ENCODE measurements at regions not wholly inside any gene's neighbourhood (a gene's known extent, or its start where the extent isn't known, plus 50 kb on each side); places are given as distances from the start of the nearest gene placed in this dataset.

DNA sequence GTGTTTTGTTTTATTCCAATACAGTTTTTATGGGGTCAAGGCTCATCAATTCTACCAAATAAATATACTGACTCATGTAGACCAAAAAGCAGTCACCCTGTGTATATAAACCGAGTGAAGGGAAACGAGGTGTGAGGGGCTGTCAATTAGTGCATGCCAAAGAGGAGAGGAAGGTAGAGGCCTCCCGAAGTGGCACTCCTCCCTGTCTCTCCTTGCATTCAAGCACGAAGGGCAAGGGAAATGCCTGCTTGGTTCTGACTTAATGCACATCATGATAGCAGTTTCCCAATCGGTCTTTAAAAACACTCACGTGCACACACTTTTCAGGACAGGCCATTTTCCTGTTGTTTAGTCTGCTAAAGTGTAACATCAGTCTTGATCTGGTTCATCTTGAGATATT lies 125.6 kb upstream of the SLCO6A1 start:
- Histone ChIP-seq H3K36me3 (ENCODE audit: control insufficient read depth in 2 of 2, insufficient read depth in 1 of 2, low read length in 2 of 2) (no peaks in the 10 kb centered on the region), H3K27ac (ENCODE audit: extremely low read depth, low read depth, low read length) (no peak overlapping the region), H3K9me3 (ENCODE audit: control insufficient read depth, insufficient read depth, low read depth, low read length) (no peaks in the 10 kb centered on the region), H3K4me1 (ENCODE audit: control insufficient read depth, insufficient read depth, low read length) (no peaks in the 10 kb centered on the region; the same call in 1 of the 2 replicates), H3K4me3 (ENCODE audit: low read depth, low read length) (no peak overlapping the region)
- TF ChIP-seq ZBTB10 (tag by site-specific recombination; IDR thresholded peaks at IDR 0.05) (no peak), ZBTB21 (tag by site-specific recombination; IDR thresholded peaks at IDR 0.05) (no peak), TRIM28 (IDR thresholded peaks at IDR 0.05; ENCODE audit: borderline replicate concordance, low read length) (no peak), PRDM6 (tag by site-specific recombination; IDR thresholded peaks at IDR 0.05) (no peak), ZNF221 (tag by site-specific recombination; IDR thresholded peaks at IDR 0.05; ENCODE audit: borderline replicate concordance) (no peak), ZNF341 (tag by site-specific recombination; IDR thresholded peaks at IDR 0.05; ENCODE audit: low read depth) (no peak), AEBP2 (tag by site-specific recombination; IDR thresholded peaks at IDR 0.05; ENCODE audit: borderline replicate concordance) (no peak), REST (tag by site-specific recombination; IDR thresholded peaks at IDR 0.05) (no peak), HOXA7 (CRISPR knock-in tag; IDR thresholded peaks at IDR 0.05; ENCODE audit: borderline replicate concordance) (no peak), ZNF404 (tag by site-specific recombination; IDR thresholded peaks at IDR 0.05) (no peak), FEZF1 (tag by site-specific recombination; IDR thresholded peaks at IDR 0.05) (no peak), ZSCAN23 (tag by site-specific recombination; IDR thresholded peaks at IDR 0.05) (no peak), ZNF114 (tag by site-specific recombination; IDR thresholded peaks at IDR 0.05) (no peak), ZBTB49 (tag by site-specific recombination; IDR thresholded peaks at IDR 0.05; ENCODE audit: low read depth) (no peak), ZFHX2 (tag by site-specific recombination; conservative IDR thresholded peaks at IDR 0.05) (no peak), ZNF362 (tag by site-specific recombination; IDR thresholded peaks at IDR 0.05) (no peak), GFI1B (tag by site-specific recombination; IDR thresholded peaks at IDR 0.05) (no peak), ZNF830 (tag by site-specific recombination; IDR thresholded peaks at IDR 0.05; ENCODE audit: low read depth) (no peak)
- TF ChIP-seq, protein P1, sequence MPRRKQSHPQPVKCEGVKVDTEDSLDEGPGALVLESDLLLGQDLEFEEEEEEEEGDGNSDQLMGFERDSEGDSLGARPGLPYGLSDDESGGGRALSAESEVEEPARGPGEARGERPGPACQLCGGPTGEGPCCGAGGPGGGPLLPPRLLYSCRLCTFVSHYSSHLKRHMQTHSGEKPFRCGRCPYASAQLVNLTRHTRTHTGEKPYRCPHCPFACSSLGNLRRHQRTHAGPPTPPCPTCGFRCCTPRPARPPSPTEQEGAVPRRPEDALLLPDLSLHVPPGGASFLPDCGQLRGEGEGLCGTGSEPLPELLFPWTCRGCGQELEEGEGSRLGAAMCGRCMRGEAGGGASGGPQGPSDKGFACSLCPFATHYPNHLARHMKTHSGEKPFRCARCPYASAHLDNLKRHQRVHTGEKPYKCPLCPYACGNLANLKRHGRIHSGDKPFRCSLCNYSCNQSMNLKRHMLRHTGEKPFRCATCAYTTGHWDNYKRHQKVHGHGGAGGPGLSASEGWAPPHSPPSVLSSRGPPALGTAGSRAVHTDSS (tag by site-specific recombination; IDR thresholded peaks at IDR 0.05) = no peak
- ChIA-PET POLR2A (no interaction called here), CTCF (no interaction called here)
